Aorta (tissue), 5 donors: ENCODE measurements at regions not wholly inside any gene's neighbourhood (a gene's known extent, or its start where the extent isn't known, plus 50 kb on each side); places are given as distances from the start of the nearest gene placed in this dataset.
"Not testable (repeated sequence)": the region's sequence is repeated elsewhere in the genome, so short reads cannot be mapped to it uniquely, and the experiment has no call there.

Experiments used
- ATAC-seq: fragments of 200-7000 bp; cut with Tn5 transposase; one replicate; pipeline ENCODE4 v1.9.1; 2022; ENCODE audit warnings: moderate library complexity; ENCODE audit not compliant: low FRiP score
- DNase-seq, 2 donors: peaks; one replicate each; pipeline ENCODE4 v3.0.0-alpha.2; 2020
- H3K27ac ChIP-seq, 2 donors: one replicate each; pipeline ENCODE4 v1.5.1; 2013; ENCODE audit warnings: low read length in 2 of 2, mild to moderate bottlenecking in 2 of 2, moderate library complexity in 2 of 2, control low read depth in 1 of 2, inconsistent platforms in 1 of 2, low read depth in 1 of 2
- H3K27me3 ChIP-seq, 2 donors: one replicate each; pipeline ENCODE4 v1.6.1; 2013; ENCODE audit warnings: control low read depth in 1 of 2, low read length in 1 of 2, mild to moderate bottlenecking in 1 of 2, moderate library complexity in 1 of 2; ENCODE audit not compliant: insufficient read depth in 2 of 2, control insufficient read depth in 1 of 2
- H3K36me3 ChIP-seq, 2 donors: one replicate each; pipeline ENCODE4 v1.6.1; 2013; ENCODE audit warnings: control low read depth in 1 of 2, low read length in 1 of 2, mild to moderate bottlenecking in 1 of 2; ENCODE audit not compliant: insufficient read depth in 2 of 2, control insufficient read depth in 1 of 2
- H3K4me1 ChIP-seq, 2 donors: one replicate each; pipeline ENCODE4 v1.6.1; 2013; ENCODE audit warnings: low read length in 2 of 2, control low read depth in 1 of 2, mild to moderate bottlenecking in 1 of 2, moderate library complexity in 1 of 2; ENCODE audit not compliant: insufficient read depth in 2 of 2, control insufficient read depth in 1 of 2
- H3K4me3 ChIP-seq, 2 donors: one replicate each; pipeline ENCODE4 v1.5.1; 2013; ENCODE audit warnings: low read length in 2 of 2, control low read depth in 1 of 2, mild to moderate bottlenecking in 1 of 2
- H3K9me3 ChIP-seq: one replicate; pipeline ENCODE4 v1.6.1; 2013; ENCODE audit warnings: mild to moderate bottlenecking, low read length; ENCODE audit not compliant: control insufficient read depth
- WGBS, 2 donors: extraction: QIAGEN DNeasy Blood & Tissue Kit; methylation state at CpG; one replicate each; pipeline ENCODE4 v1.1.7; 2013; 5-methylcytosine and 5-hydroxymethylcytosine counted together
- intact Hi-C, 2 donors: fragments of 100-400 bp; cut with DNase I; formaldehyde crosslinking; loops; one replicate each; pipeline versions ENCODE4 v1.14.2 to v1.15.0; 2022
- donor health status: healthy with polysubstance abuse.
- donor health status: Bipolar disorder and iron deficiency.
- donor health status: DM: no; HTN: no; CAD: no.
- donor health status: DM: no; HTN: no; CAD: no.
- donor health status: DM: yes; HTN: yes; CAD: no.

- H3K27ac ChIP-seq, result no peak overlapping the region
- no peaks in the 10 kb centered on the region for H3K9me3 ChIP-seq
- no peaks in the 10 kb centered on the region for H3K4me1 ChIP-seq
- DNase-seq (no peak), ATAC-seq (no peak)
- H3K27me3 ChIP-seq, result no peaks in the 10 kb centered on the region
- no peak overlapping the region for H3K4me3 ChIP-seq
- H3K36me3 ChIP-seq, result no peaks in the 10 kb centered on the region
- intact Hi-C loops, result no loop called here
- 91 to 98% methylated on average over 2 of the region's 2 CpGs for WGBS, 2 donors
Measured at GRCh38 chr18:30858560-30858959, 184.0 kb downstream of the DSC3 start.

- WGBS, 2 donors, result 72 to 86% methylated on average over 2 of the region's 2 CpGs
- H3K27ac ChIP-seq, result no peak overlapping the region
- no peaks in the 10 kb centered on the region for H3K4me1 ChIP-seq
- H3K9me3 ChIP-seq, result no peaks in the 10 kb centered on the region
- no peaks in the 10 kb centered on the region for H3K27me3 ChIP-seq
- no peak for ATAC-seq
- H3K36me3 ChIP-seq, result no peaks in the 10 kb centered on the region
- H3K4me3 ChIP-seq, result no peak overlapping the region
- no peak for DNase-seq
- intact Hi-C loops, result no loop called here
Measured at GRCh38 chr18:30855762-30856161, 186.8 kb downstream of the DSC3 start.

GRCh38 chr18:30852980-30853379 is 189.6 kb downstream of the DSC3 start:
- no peaks in the 10 kb centered on the region for H3K27me3 ChIP-seq
- no peak for ATAC-seq
- H3K9me3 ChIP-seq, result no peaks in the 10 kb centered on the region
- H3K4me3 ChIP-seq, result no peak overlapping the region
- intact Hi-C loops, result no loop called here
- no peak overlapping the region for H3K27ac ChIP-seq
- H3K4me1 ChIP-seq, result no peaks in the 10 kb centered on the region
- DNase-seq, result no peak
- no peaks in the 10 kb centered on the region for H3K36me3 ChIP-seq

GRCh38 chr18:30852541-30852940 is 190.0 kb downstream of the DSC3 start:
- Histone ChIP-seq H3K36me3 (no peaks in the 10 kb centered on the region), H3K4me3 (no peak overlapping the region), H3K4me1 (no peaks in the 10 kb centered on the region), H3K27ac (no peak overlapping the region), H3K27me3 (no peaks in the 10 kb centered on the region), H3K9me3 (no peaks in the 10 kb centered on the region)
- intact Hi-C loops, result no loop called here
- 71 to 75% methylated on average over 2 of the region's 2 CpGs for WGBS, 2 donors
- DNase-seq, result no peak
- ATAC-seq, result no peak

GRCh38 chr18:30839056-30839561 is 203.4 kb downstream of the DSC3 start:
- H3K27ac ChIP-seq, H3K27me3 ChIP-seq, H3K4me1 ChIP-seq, DNase-seq, H3K9me3 ChIP-seq, intact Hi-C loops, H3K4me3 ChIP-seq, ATAC-seq, H3K36me3 ChIP-seq: not testable (repeated sequence)
- 96 to 97% methylated on average over 23 to 25 of the region's 25 CpGs for WGBS, 2 donors

GRCh38 chr18:30828700-30829099 is 213.8 kb downstream of the DSC3 start:
- intact Hi-C loops, result no loop called here
- WGBS, 2 donors, result 64 to 72% methylated on average over 2 of the region's 2 CpGs

GRCh38 chr18:30819619-30820018 is 222.9 kb downstream of the DSC3 start:
- no peaks in the 10 kb centered on the region for H3K9me3 ChIP-seq
- DNase-seq (no peak), ATAC-seq (no peak)
- WGBS, 2 donors, result 86 to 91% methylated on average over 7 of the region's 7 CpGs
- intact Hi-C loops, result no loop called here
- H3K4me3 ChIP-seq, result no peak overlapping the region
- H3K27ac ChIP-seq, result no peak overlapping the region
- H3K36me3 ChIP-seq, result no peaks in the 10 kb centered on the region
- no peaks in the 10 kb centered on the region for H3K27me3 ChIP-seq
- H3K4me1 ChIP-seq, result no peaks in the 10 kb centered on the region

More at GRCh38 chr18:30828700-30829099, 213.8 kb downstream of the DSC3 start:
- Histone ChIP-seq H3K9me3 (no peaks in the 10 kb centered on the region), H3K36me3 (no peaks in the 10 kb centered on the region), H3K27ac (no peak overlapping the region), H3K27me3 (no peaks in the 10 kb centered on the region), H3K4me1 (no peaks in the 10 kb centered on the region), H3K4me3 (no peak overlapping the region)
- DNase-seq, result no peak
- no peak for ATAC-seq

GRCh38 chr18:30814446-30814845 is 228.1 kb downstream of the DSC3 start:
- intact Hi-C loops, result no loop called here
- 50 to 59% methylated on average over 1 of the region's 1 CpG for WGBS, 2 donors
- Histone ChIP-seq H3K36me3 (no peaks in the 10 kb centered on the region), H3K9me3 (no peaks in the 10 kb centered on the region), H3K4me3 (no peak overlapping the region), H3K27me3 (no peaks in the 10 kb centered on the region), H3K27ac (no peak overlapping the region), H3K4me1 (no peaks in the 10 kb centered on the region)
- DNase-seq (no peak), ATAC-seq (no peak)

- WGBS, 2 donors, result 89 to 91% methylated on average over 2 of the region's 2 CpGs
- Histone ChIP-seq H3K27me3 (no peaks in the 10 kb centered on the region), H3K4me1 (no peaks in the 10 kb centered on the region), H3K9me3 (no peaks in the 10 kb centered on the region), H3K4me3 (no peak overlapping the region), H3K27ac (no peak overlapping the region), H3K36me3 (no peaks in the 10 kb centered on the region)
- DNase-seq (no peak), ATAC-seq (no peak)
- intact Hi-C loops, result no loop called here
Measured at GRCh38 chr18:30811580-30811979, 231.0 kb downstream of the DSC3 start.
